ENCODE measurements at regions not wholly inside any gene's neighbourhood (a gene's known extent, or its start where the extent isn't known, plus 50 kb on each side); places are given as distances from the start of the nearest gene placed in this dataset.
"Not testable (repeated sequence)": the region's sequence is repeated elsewhere in the genome, so short reads cannot be mapped to it uniquely, and the experiment has no call there.

GRCh38 chr19:30690935-30691818, 319.0 kb downstream of the ZNF536 start:
- DNase-seq = no peak

DNA sequence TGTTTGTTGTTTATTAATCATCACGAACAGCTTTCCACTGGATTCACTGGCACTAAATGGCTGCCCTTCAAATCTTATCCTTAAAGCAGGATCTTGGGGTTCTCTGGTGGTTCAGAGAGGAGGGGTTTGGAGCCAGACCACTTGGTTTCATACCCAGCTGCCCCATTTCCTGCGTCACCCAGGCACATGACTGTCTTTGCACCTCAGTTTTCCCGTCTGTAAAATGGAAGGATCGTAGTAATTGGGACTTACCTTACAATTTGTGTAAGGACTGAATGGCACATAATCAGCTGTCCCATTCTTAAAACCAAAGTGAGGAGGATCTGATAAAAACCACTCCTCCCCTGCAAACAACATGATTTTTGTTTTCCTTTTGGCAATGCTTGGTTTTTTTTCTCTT, 318.3 kb downstream of the ZNF536 start:
- no peak for DNase-seq

GRCh38 chr19:30689474-30689873, 317.3 kb downstream of the ZNF536 start:
- DNase-seq = no peak

DNA sequence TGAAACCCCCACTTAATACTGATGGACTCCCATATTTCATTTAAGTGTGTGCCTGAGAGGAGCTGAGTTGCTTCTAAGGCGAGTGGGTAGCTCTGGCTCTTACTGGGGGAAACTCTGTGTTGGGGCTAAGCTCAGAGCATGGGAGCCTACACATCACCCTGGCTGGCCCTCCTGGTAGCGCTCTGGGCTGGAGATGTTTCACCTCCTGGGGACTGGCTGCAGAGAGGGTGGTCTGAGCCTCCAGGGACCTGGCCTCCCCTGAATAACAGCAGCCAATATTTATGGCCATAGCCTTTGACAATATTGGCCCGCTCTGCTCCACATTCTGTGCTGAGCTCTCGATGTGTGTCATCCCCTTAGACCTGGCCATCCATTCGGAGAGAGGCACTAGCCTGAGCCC, 316.5 kb downstream of the ZNF536 start:
- no peak for DNase-seq

DNA sequence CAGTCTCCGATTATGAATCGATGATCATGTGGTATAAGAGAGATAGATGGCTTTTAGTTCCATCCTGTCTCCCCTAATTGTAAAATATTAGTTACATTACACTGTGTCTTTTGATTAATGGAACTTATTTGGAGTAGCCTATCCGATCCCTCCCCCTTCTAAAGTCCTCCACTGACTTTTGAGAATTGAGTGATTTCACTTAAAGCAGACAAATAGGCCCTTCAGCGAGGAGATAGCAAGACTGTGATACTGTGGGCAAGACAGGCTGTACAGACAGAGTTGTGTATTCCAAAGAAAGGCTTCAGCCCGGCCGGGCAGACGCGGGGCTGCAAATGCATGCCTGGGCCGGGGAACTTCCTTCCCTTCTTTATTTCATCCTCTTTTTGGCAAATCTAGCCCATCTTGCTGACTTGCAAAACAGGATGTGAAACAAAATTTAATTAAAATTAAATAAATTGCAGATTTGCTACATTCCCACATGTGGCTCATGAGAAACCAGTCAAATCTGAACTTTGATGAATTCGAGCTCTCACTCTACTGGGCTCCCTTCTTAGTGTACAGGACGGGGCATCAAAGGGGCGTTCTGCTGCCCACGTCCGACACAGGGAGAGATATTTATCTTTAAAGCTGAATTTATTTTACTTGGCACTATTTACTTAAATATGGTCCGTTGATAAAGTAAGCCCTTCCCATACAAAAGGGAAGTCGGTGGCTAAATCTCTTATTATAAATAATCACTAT, 314.8 kb downstream of the ZNF536 start:
- no peak for DNase-seq

- DNase-seq = no peak
These were observed 314.1 kb downstream of the ZNF536 start for GRCh38 chr19:30686176-30686820.

GRCh38 chr19:30685426-30686000, 313.3 kb downstream of the ZNF536 start:
- DNase-seq = no peak

- no peak for DNase-seq
These were observed 312.4 kb downstream of the ZNF536 start for GRCh38 chr19:30684613-30685012.

DNA sequence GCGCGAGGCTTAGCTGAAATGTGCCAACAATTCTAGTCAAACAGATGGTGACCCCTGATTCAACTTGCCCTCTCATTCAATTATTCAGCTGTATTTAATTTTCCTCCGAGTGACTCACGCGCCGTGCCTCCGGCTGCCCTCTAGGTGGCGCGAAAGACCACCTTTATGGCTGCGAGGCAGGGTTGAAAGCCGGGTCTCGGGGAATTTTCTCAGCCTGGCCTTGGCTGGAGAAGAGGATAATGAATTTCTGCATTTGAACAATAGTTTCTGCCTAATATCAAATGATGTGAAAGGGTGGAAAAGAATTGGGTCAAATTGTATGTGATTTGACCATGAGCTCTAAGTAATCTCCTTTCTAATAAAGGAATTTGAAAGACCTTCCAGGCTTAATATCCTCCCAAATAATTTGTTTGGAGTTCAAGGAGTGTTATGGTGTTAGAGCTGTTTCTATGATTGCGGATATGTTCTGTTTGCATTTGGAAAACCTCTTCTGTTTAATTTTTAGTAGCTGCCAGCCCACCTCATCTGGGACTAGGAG, 310.9 kb downstream of the ZNF536 start:
- DNase-seq = peak; percentile 40

DNA sequence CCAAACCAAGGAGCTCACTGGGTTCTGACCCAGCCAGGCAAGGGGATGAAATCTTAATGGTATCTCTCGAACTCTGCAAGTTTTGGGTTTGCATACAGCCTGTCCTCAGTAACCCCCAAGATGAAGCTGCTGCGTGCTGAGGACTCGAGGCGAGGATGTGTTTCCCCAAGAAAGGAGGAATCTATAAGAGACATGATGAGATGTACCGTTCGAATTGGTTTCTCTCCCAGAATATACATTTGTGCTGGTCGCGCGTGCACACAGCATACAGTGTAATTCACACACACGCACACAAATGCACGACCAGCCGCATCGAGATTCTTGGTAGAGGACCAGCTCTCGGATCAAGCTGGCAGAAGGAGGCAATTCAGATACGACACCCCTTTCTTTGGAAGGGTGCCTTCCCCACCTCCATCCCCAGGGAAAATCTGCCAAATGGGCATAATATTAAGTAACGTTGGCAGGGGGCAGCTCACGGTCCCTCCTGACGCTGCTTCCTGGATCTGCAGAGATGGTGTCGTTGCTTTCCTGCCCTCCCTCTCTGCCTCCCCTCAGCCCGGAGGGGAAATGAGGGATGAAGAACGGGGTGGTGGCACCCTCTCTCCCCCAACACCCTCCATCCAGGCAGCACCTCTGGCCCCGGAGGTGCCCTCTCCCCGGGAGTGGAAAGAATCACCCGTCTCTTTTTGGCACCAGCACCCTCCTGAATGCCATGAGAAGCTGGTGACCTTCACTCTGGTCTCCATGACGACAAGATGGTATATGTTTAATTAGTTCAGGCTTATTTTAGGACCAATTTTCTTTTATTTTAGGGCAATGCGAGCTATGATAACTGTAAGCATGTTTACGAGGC, 310.2 kb downstream of the ZNF536 start:
- DNase-seq = no peak

DNA sequence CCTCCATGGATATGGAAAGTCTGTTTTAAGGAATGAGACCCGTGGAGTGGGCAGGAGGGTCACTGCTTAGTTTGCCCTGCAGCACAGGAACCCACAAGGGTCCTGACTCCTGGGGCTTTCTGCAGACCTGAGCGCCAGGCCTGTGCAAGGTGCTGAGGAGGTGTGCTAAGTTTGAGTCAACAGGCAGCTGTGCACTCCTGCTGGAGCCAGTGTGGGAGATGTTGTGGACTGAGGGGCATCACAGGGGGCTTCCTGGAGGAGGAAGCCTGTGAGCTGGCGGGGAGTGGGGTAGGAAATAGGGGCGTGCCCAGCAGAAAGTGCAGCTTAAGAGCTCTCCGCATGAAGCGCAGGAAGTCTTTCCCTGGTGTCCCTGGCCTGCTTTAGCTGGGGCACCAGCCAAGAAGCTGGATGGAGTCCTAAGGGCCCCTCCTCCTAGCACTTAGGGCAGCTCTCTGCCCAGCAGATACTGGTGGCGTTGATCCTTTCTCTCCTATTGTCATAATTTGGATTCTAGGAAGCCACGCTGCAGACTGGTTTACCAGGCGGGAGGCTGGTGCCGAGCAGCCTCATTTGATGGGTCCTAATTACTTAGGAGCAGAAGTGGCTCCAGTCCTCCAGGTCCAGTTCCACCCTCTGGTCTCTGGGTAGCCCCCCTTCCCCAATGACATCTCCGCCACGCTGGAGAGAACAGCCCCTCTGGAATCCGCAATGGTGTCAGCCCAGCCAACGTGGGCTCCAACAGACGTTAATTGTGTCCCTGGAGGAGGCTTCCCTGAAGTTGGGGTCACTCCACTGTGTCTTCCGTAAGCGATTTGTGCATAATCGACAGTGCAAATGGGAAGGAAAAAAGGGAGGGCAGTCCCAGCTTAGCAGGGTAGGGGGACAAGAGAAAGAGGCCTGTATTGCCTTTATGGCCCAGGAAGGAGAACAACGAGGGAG, 309.2 kb downstream of the ZNF536 start:
- DNase-seq = no peak

DNA sequence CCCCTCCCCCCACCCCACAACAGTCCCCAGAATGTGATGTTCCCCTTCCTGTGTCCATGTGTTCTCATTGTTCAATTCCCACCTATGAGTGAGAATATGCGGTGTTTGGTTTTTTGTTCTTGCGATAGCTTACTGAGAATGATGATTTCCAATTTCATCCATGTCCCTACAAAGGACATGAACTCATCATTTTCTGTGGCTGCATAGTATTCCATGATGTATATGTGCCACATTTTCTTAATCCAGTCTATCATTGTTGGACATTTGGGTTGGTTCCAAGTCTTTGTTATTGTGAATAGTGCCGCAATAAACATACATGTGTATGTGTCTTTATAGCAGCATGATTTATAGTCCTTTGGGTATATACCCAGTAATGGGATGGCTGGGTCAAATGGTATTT, 308.2 kb downstream of the ZNF536 start:
- DNase-seq = not testable (repeated sequence)

DNA sequence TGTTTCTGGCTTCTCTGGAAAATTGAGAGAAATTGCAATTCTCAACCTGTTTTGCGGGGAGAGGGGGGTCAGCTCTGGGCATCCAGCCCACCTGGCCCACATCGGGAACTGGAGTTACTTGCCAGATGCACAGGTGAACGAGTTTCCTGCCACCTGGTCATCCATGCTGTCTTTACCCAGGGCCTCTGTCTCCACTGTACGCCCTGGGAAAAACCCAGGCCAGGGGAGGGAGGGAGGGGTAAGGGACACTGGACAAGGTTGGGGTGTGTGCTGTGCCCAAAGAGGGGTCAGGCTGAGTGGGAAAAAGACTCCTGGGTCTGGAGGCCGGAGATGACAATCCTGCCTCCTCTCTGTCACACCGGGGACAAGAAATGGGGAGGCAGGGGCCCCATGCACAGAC, 307.6 kb downstream of the ZNF536 start:
- no peak for DNase-seq

- no peak for DNase-seq
These were observed 307.0 kb downstream of the ZNF536 start for GRCh38 chr19:30679153-30679702.

- DNase-seq = no peak
These were observed 306.0 kb downstream of the ZNF536 start for GRCh38 chr19:30678168-30678567.

DNA sequence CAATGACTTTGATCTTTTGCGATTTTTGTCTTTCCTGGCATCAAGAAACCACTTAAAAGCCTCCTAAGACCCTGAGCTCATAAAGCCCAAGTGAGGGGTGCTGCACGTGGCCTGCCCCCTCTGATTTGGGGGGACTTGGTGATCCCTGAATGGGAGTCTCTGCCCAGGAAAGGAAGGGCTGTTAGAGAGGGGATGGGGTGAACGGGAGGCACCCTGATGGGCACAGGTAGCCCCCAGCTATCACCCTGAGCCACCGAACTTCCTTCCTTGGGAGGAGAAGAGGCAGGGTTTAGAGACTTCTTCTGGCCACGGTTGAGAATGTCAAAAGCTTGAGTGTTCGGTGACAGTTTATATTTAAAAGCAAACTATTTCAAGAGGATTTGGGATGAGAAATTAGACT, 305.5 kb downstream of the ZNF536 start:
- no peak for DNase-seq

DNA sequence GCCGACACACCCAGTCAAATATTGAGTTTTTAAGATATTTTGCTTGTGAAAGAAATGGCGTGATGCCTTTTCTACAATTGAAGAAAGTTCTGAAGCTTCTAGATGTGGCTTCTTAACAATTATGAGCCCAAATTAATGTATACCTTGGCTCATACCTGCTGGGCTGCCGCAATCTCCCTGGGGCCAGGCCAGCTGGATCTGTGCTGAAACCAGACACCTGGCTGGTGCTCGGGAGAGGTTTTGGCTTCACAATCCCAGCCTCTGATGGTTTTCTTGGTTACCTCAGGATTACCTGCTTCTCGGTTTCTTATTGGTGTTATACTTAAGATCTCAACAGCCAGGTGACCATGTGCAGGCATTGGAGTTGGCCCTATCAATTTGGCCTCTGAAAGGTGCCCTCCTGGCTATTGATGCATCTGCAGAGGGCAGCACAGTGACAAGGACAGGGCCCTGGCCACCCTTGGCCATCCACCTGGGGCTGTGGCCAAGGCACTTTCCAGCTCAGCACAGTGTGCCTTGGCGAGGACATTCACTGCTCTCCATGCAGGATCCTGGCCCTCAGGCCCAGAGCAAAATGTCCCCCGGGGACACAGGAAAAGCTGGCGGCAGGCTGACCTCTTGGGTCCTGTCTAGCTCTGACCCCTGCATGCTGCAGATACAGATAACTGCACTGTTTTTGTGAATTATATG, 305.0 kb downstream of the ZNF536 start:
- DNase-seq = no peak

DNA sequence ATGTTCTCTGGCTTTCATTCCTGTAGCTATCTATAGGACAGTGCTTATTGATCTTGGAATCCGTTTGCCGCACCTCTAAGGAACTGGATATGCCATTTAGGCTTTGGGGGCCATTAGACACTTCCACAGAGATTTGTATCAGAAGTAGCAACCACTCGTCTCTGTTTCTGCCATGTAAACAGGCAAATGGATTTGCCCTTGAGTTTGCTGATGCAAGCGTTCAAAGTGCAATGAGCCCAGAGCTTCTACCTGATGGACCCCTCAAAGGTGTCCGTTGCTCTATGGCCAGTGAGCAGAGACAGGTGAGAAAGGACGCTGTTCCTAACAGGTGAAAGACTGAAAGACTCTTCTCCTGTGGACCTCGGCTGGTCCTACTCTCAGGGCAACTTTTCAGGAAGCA, 302.9 kb downstream of the ZNF536 start:
- DNase-seq = no peak

GRCh38 chr19:30674656-30675055, 302.5 kb downstream of the ZNF536 start:
- no peak for DNase-seq

GRCh38 chr19:30673336-30673735, 301.2 kb downstream of the ZNF536 start:
- DNase-seq = no peak
